H1 (cell line): ENCODE measurements at regions not wholly inside any gene's neighbourhood (a gene's known extent, or its start where the extent isn't known, plus 50 kb on each side); places are given as distances from the start of the nearest gene placed in this dataset.
"Not testable (repeated sequence)": the region's sequence is repeated elsewhere in the genome, so short reads cannot be mapped to it uniquely, and the experiment has no call there.

Experiments
- CTCF ChIA-PET: fragments of 300-600 bp; sonication (Branson Sonifier 250); formaldehyde crosslinking; loops from one replicate; lab custom pipeline; 2021; ENCODE audit not compliant: partially characterized antibody; lab: Charles Lee
- POLR2A ChIA-PET: fragments of 300-600 bp; sonication (Branson Sonifier 250); formaldehyde crosslinking; loops from one replicate; lab custom pipeline; 2021; ENCODE audit warnings: inconsistent platforms; ENCODE audit not compliant: partially characterized antibody; lab: Charles Lee
- DNase-seq, 2 experiments: peaks; one replicate each; pipeline versions ENCODE4 v3.0.0 to v3.0.0-alpha.2; 2010 to 2022; ENCODE audit warnings: low spot score in 2 of 2, low read depth in 1 of 2, mixed read lengths in 1 of 2
- FAIRE-seq: peaks from 2 replicates; lab custom pipeline; 2011; peaks lifted over from hg19 to GRCh38; lab: Jason Lieb, UNC
- H2AFZ ChIP-seq: 2 replicates; pipeline ENCODE4 v1.8.1; 2012; ENCODE audit warnings: low read length, inconsistent platforms
- H2AK5ac ChIP-seq: 2 replicates; pipeline ENCODE4 v1.6.1; 2013; ENCODE audit warnings: low read depth, low read length
- H2BK120ac ChIP-seq: replicated peaks from 2 replicates; pipeline ENCODE3; 2013; ENCODE audit warnings: low read depth, low read length, inconsistent platforms
- H2BK12ac ChIP-seq: 2 replicates; pipeline ENCODE4 v1.6.1; 2013; ENCODE audit warnings: low read depth, low read length
- H2BK15ac ChIP-seq: 2 replicates; pipeline ENCODE4 v1.6.1; 2013; ENCODE audit warnings: low read length
- H2BK20ac ChIP-seq: 2 replicates; pipeline ENCODE4 v1.6.1; 2013; ENCODE audit warnings: low read length
- H2BK5ac ChIP-seq: 2 replicates; pipeline ENCODE4 v1.6.1; 2013; ENCODE audit warnings: low read depth, low read length
- H3K14ac ChIP-seq: 2 replicates; pipeline ENCODE4 v1.6.1; 2013; ENCODE audit warnings: inconsistent platforms; ENCODE audit not compliant: insufficient read length
- H3K18ac ChIP-seq: 2 replicates; pipeline ENCODE4 v1.6.1; 2013; ENCODE audit warnings: low read length; ENCODE audit errors: extremely low read depth
- H3K23ac ChIP-seq: 2 replicates; pipeline ENCODE4 v1.6.1; 2013; ENCODE audit warnings: inconsistent platforms; ENCODE audit not compliant: insufficient read length
- H3K23me2 ChIP-seq: 2 replicates; pipeline ENCODE4 v1.6.1; 2013; ENCODE audit warnings: low read depth, low read length
- H3K27ac ChIP-seq: 2 replicates; pipeline ENCODE4 v1.6.1; 2011; ENCODE audit warnings: low read depth, low read length, inconsistent platforms
- H3K27me3 ChIP-seq, 4 experiments: replicated peaks in 1 of 4; 1 replicate in 1 of 4; 2 replicates in 3 of 4; pipeline versions ENCODE4 v1.6.1 to v1.8.1; 2011 to 2013; ENCODE audit warnings: low read length in 3 of 4, mild to moderate bottlenecking in 3 of 4, inconsistent platforms in 2 of 4, mixed read lengths in 2 of 4, moderate library complexity in 1 of 4; ENCODE audit not compliant: control insufficient read depth in 3 of 4, insufficient read depth in 3 of 4; ENCODE audit errors: extremely low read depth in 1 of 4
- H3K36me3 ChIP-seq, 4 experiments: 2 replicates each; pipeline versions ENCODE4 v1.6.1 to v1.8.1; 2011 to 2013; ENCODE audit warnings: mild to moderate bottlenecking in 4 of 4, low read length in 3 of 4, moderate library complexity in 2 of 4, control low read depth in 1 of 4, inconsistent platforms in 1 of 4; ENCODE audit not compliant: insufficient read depth in 4 of 4, control insufficient read depth in 2 of 4
- H3K4ac ChIP-seq: replicated peaks from 2 replicates; pipeline ENCODE3; 2013; ENCODE audit warnings: low read length, low read depth, mixed read lengths, inconsistent platforms; ENCODE audit not compliant: insufficient read length
- H3K4me1 ChIP-seq, 4 experiments: replicated peaks in 1 of 4; 1 replicate in 1 of 4; 2 replicates in 3 of 4; pipeline versions ENCODE4 v1.6.1 to v1.8.1; 2011 to 2013; ENCODE audit warnings: low read length in 3 of 4, inconsistent platforms in 2 of 4, mixed read lengths in 1 of 4; ENCODE audit not compliant: insufficient read depth in 4 of 4, control insufficient read depth in 3 of 4
- H3K4me2 ChIP-seq, 2 experiments: 2 replicates each; pipeline versions ENCODE4 v1.6.1 to v1.8.1; 2011 to 2013; ENCODE audit warnings: low read depth in 2 of 2, low read length in 2 of 2, control low read depth in 1 of 2, inconsistent platforms in 1 of 2, mild to moderate bottlenecking in 1 of 2; ENCODE audit not compliant: insufficient read depth in 1 of 2
- H3K4me3 ChIP-seq, 4 experiments: fragments of 200-600, 300-600 bp in 1 of 4; sonication (generic), shearing (Covaris generic), sonication (Bioruptor Twin) in 1 of 4; 2 replicates each; pipeline versions ENCODE4 v1.5.1 to v1.8.1; 2011 to 2016; ENCODE audit warnings: low read length in 4 of 4, low read depth in 3 of 4, control low read depth in 2 of 4, inconsistent platforms in 2 of 4, mild to moderate bottlenecking in 2 of 4, mixed read lengths in 1 of 4, moderate library complexity in 1 of 4; ENCODE audit not compliant: insufficient read depth in 2 of 4; ENCODE audit errors: extremely low read depth in 1 of 4
- H3K56ac ChIP-seq: replicated peaks from 2 replicates; pipeline ENCODE3; 2013; ENCODE audit warnings: low read depth, mild to moderate bottlenecking, mixed read lengths, low read length, inconsistent platforms; ENCODE audit not compliant: insufficient read length
- H3K79me1 ChIP-seq: 2 replicates; pipeline ENCODE4 v1.6.1; 2013; ENCODE audit warnings: low read depth, low read length, control low read depth
- H3K79me2 ChIP-seq, 2 experiments: 2 replicates each; pipeline versions ENCODE4 v1.6.1 to v1.8.1; 2012 to 2013; ENCODE audit warnings: low read length in 2 of 2, mild to moderate bottlenecking in 2 of 2, inconsistent platforms in 1 of 2; ENCODE audit not compliant: insufficient read depth in 2 of 2, control insufficient read depth in 1 of 2
- H3K9ac ChIP-seq, 4 experiments: replicated peaks in 1 of 4; 1 replicate in 1 of 4; 2 replicates in 3 of 4; pipeline versions ENCODE4 v1.6.1 to v1.8.1; 2011 to 2013; ENCODE audit warnings: low read depth in 3 of 4, low read length in 3 of 4, control low read depth in 2 of 4, mild to moderate bottlenecking in 2 of 4, moderate library complexity in 2 of 4, inconsistent platforms in 1 of 4; ENCODE audit errors: extremely low read depth in 1 of 4
- H3K9me3 ChIP-seq, 2 experiments: 2 replicates each; pipeline versions ENCODE4 v1.6.1 to v1.8.1; 2012 to 2013; ENCODE audit warnings: mild to moderate bottlenecking in 2 of 2, moderate library complexity in 2 of 2, control low read depth in 1 of 2, inconsistent platforms in 1 of 2, low read depth in 1 of 2, low read length in 1 of 2, mixed read lengths in 1 of 2; ENCODE audit not compliant: insufficient read depth in 2 of 2
- H4K20me1 ChIP-seq, 2 experiments: replicated peaks in 1 of 2; 2 replicates each; pipeline versions ENCODE3 to v1.8.1; 2011 to 2013; ENCODE audit warnings: inconsistent platforms in 2 of 2, low read length in 2 of 2, mild to moderate bottlenecking in 1 of 2; ENCODE audit not compliant: insufficient read depth in 2 of 2, control insufficient read depth in 1 of 2
- H4K5ac ChIP-seq: 2 replicates; pipeline ENCODE4 v1.6.1; 2013; ENCODE audit warnings: low read length, low read depth, mixed read lengths, inconsistent platforms; ENCODE audit not compliant: insufficient read length
- H4K8ac ChIP-seq: 2 replicates; pipeline ENCODE4 v1.8.0; 2013; ENCODE audit warnings: mild to moderate bottlenecking, moderate library complexity, low read length, inconsistent platforms; ENCODE audit not compliant: insufficient read depth; ENCODE audit errors: extremely low read depth
- H4K91ac ChIP-seq: replicated peaks from 2 replicates; pipeline ENCODE3; 2013; ENCODE audit warnings: low read length, mixed read lengths, inconsistent platforms; ENCODE audit not compliant: insufficient read length
- WGBS, 2 experiments: shearing (Covaris generic) in 1 of 2; methylation state at CpG; one replicate each; pipeline versions ENCODE4 v1.1.6 to v1.1.7; 2013 to 2015; ENCODE audit warnings: low lambda C conversion rate in 2 of 2, mixed read lengths in 2 of 2, inconsistent platforms in 1 of 2, low coverage in 1 of 2, missing lambda C conversion rate in 1 of 2; ENCODE audit not compliant: insufficient replicate concordance in 2 of 2, insufficient coverage in 1 of 2, insufficient read length in 1 of 2; ENCODE audit errors: extremely low coverage in 1 of 2, missing lambda C conversion rate in 1 of 2; 5-methylcytosine and 5-hydroxymethylcytosine counted together

DNA sequence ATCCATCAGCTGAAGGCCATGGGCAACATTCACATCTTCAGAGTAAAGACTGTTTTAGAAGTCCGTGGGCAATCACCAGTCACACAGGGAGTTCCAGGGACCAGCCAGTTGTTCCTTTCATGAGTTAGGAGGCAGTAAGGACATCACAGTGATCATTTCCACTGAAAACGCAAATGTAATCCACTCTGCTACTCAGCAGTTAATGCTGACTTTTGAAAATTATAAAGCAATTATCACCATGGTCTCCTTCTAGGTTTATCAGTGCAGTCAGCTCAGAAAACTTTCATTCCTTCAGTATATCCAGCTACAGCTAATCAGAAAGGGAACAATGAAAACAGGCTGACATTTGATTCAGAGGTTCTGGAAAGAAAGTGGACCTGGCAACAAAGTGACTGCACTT lies 50.6 kb upstream of the HNMT start:
- H3K27me3 ChIP-seq, H3K23me2 ChIP-seq, H3K9me3 ChIP-seq, H3K4ac ChIP-seq, H2BK5ac ChIP-seq, H3K56ac ChIP-seq, H3K23ac ChIP-seq, H4K91ac ChIP-seq, H3K14ac ChIP-seq, H2BK12ac ChIP-seq, H3K9ac ChIP-seq, H3K4me3 ChIP-seq, H2AK5ac ChIP-seq, DNase-seq, H4K5ac ChIP-seq, FAIRE-seq, H3K4me1 ChIP-seq, H4K20me1 ChIP-seq, H2BK15ac ChIP-seq, POLR2A ChIA-PET, H2AFZ ChIP-seq, H2BK20ac ChIP-seq, H4K8ac ChIP-seq, H3K27ac ChIP-seq, H3K79me2 ChIP-seq, H3K4me2 ChIP-seq, H3K18ac ChIP-seq, H3K36me3 ChIP-seq, H2BK120ac ChIP-seq, H3K79me1 ChIP-seq: not testable (repeated sequence)
- WGBS, 2 experiments: 80% methylated on average over 2 of the region's 2 CpGs; no CpG with 5 or more reads in 1 of the 2 experiments
- CTCF ChIA-PET: interaction anchor here (1.2 to 2.0 kb wide), 3 partner anchors 34 to 912 kb away, joined by 3 to 6 read pairs (median 3); no protein-coding TSS in a partner anchor
